ENCODE measurements at regions not wholly inside any gene's neighbourhood (a gene's known extent, or its start where the extent isn't known, plus 50 kb on each side); places are given as distances from the start of the nearest gene placed in this dataset.
"Not testable (repeated sequence)": the region's sequence is repeated elsewhere in the genome, so short reads cannot be mapped to it uniquely, and the experiment has no call there.

DNA sequence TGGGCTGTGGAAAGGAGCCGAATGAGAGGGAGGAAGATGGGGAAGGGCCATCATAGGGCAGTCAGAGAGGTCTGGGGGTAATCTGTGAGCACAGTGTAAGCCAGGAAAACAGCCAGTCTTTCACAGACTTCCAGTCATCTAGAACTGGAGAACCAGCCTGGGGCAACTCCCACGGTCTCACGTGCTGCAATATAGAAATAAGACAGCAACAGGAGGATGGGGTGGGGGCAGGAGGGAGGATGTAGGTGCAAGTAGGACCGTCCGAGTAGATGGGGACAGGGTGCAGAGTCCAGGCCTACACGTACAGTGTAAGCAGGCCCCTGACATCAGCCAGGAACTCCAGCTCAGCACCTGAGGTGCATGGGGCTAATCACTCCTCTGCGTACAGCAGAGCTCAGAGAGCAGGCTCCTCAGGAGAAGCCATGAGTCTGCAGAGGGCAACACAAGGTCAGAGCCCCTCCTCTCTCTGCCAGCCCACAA is 58.2 kb upstream of the TNFAIP3 start:
- no peak for DNase-seq
- no peaks in the 10 kb centered on the region for H3K36me3 ChIP-seq (replicated peaks; ENCODE audit: control insufficient read depth, insufficient read depth, low read length)
- no peak overlapping the region for H3K4me3 ChIP-seq (ENCODE audit: insufficient read depth, low read depth, low read length)
- H3K27me3 ChIP-seq (ENCODE audit: control insufficient read depth, insufficient read depth, low read length) = no peaks in the 10 kb centered on the region

DNA sequence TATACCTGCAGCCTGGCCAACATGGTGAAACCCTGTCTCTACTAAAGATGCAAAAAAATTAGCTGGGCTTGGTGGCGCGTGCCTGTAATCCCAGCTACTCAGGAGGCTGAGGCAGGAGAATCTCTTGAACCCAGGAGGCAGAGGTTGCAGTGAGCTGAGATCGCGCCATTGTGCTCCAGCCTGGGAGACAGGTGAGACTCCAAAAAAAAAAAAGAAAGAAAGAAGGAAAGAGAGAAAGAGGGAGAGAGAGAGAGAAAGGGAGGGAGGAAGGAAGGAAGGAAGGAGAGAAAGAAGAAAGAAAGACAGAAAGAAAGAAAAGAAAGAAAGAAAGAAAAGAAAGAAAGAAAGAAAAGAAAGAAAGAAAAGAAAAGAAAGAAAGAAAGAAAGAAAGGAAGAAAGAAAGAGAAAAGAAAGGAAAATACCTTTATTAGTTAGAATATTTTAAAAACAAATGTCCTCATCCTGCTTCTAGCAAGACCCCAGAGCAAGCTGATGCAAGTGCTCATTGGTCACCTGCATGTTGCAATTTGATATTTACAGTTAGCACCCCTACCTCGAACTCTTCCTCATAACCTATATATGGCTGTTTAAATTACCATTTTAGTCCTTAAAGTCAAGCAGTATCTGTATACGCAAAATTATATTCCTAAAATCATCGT is 57.0 kb upstream of the TNFAIP3 start:
- not testable (repeated sequence) for H3K4me3 ChIP-seq (ENCODE audit: insufficient read depth, low read depth, low read length); H3K27me3 ChIP-seq (ENCODE audit: control insufficient read depth, insufficient read depth, low read length); DNase-seq; H3K36me3 ChIP-seq (replicated peaks; ENCODE audit: control insufficient read depth, insufficient read depth, low read length)

DNA sequence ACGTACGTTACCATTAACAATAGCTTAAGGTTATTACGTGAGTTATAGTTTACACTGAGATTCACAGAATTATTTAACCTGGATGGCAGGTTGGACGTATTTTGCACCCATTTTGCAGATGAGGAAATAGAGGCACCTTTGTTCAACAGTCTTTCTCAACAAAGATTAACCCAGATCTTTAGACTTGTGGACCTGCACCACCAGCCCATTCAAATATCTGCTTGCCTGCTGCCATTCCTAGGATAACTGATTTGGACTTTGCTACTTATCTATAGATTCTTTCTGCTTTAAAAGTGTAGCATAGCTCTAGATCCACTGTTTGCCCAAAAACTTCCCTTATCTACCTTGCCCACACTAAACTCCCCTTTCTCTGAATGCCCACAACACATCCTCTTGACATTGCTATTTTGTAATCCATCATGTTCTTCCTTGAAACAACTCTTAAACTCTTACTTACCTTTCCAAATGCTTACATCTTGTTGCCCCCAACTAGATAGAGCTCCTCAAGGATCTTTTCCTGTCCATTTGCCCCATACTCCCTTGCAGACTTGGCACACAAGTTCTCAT is 56.4 kb upstream of the TNFAIP3 start:
- Histone ChIP-seq H3K4me3 (ENCODE audit: insufficient read depth, low read depth, low read length) (no peak overlapping the region), H3K27me3 (ENCODE audit: control insufficient read depth, insufficient read depth, low read length) (no peaks in the 10 kb centered on the region), H3K36me3 (replicated peaks; ENCODE audit: control insufficient read depth, insufficient read depth, low read length) (no peaks in the 10 kb centered on the region)
- DNase-seq = no peak

DNA sequence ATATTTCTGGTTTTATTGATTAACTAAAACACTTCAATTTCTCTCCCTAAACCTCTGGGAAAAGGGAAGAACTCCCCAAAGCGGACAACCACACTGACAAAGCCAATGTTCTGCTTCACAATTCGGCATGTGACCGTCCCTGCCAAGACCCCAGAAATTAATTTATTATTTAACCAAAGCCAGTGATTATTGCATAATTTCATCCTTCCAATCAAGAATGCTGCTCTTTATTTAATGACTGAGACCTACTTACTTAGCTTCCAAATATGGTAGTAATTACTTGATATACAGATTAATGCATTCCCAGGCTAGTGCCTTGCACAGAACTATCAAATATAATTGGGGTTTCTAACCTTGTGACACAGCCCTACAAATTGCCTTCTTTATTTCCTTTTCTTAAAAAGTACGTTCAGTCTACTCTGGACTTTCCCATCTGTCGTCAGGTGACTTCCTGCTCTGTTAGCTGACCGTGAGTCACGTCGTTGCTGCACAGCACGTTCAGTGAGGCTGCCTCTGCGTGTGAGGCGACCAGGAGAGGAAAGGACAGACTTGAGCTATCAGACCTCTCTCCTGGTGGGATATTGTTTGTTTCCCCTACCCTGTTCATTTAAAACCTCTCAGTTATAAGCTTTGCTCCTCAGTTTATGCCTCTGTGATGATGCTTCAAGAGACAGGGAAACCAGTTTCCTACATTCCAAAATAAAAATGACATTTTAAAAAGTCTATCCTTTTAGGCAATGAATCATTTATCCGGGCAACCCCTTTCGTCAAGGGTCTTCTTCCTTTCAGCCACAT is 55.7 kb upstream of the TNFAIP3 start:
- H3K27me3 ChIP-seq (ENCODE audit: control insufficient read depth, insufficient read depth, low read length) = no peaks in the 10 kb centered on the region
- H3K36me3 ChIP-seq (replicated peaks; ENCODE audit: control insufficient read depth, insufficient read depth, low read length) = no peaks in the 10 kb centered on the region
- DNase-seq = no peak
- no peak overlapping the region for H3K4me3 ChIP-seq (ENCODE audit: insufficient read depth, low read depth, low read length)

DNA sequence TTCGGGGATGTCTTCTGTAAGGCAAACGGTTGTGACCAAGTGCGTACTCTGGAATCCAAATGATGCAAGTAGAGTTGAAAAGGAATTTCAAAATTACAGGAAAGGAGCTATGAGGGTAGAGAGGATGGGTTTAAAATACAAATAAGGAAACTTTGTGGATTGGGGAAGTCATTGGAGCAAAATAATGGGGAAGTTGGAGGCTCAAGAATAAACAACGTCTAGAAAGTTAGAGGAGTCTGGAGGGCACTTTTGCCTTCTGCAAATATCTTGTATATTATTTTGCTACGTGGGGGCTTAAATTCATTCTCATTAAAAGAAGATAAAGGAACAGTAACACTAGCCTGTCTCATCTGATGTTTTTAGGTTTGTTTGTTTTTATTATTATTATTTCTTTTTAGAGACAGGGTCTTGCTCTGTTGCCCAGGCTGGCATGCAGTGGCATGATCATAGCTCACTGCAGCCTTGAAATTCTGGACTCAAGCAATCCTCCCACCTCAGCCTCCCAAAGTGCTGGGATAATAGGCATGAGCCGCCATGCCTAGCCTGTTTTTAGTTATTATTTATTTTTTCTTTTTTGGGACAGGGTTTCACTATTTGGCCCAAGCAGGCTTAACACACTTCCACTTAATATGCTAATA is 55.0 kb upstream of the TNFAIP3 start:
- H3K4me3 ChIP-seq (ENCODE audit: insufficient read depth, low read depth, low read length) = no peak overlapping the region
- no peaks in the 10 kb centered on the region for H3K36me3 ChIP-seq (replicated peaks; ENCODE audit: control insufficient read depth, insufficient read depth, low read length)
- no peak for DNase-seq
- no peaks in the 10 kb centered on the region for H3K27me3 ChIP-seq (ENCODE audit: control insufficient read depth, insufficient read depth, low read length)

GRCh38 chr6:137813308-137813970 is 53.6 kb upstream of the TNFAIP3 start:
- no peaks in the 10 kb centered on the region for H3K27me3 ChIP-seq (ENCODE audit: control insufficient read depth, insufficient read depth, low read length)

GRCh38 chr6:137814030-137814429 is 53.0 kb upstream of the TNFAIP3 start:
- H3K4me3 ChIP-seq (ENCODE audit: insufficient read depth, low read depth, low read length); DNase-seq; H3K36me3 ChIP-seq (replicated peaks; ENCODE audit: control insufficient read depth, insufficient read depth, low read length); H3K27me3 ChIP-seq (ENCODE audit: control insufficient read depth, insufficient read depth, low read length): not testable (repeated sequence)

More at GRCh38 chr6:137813308-137813970, 53.6 kb upstream of the TNFAIP3 start:
- no peak for DNase-seq
- Histone ChIP-seq H3K4me3 (ENCODE audit: insufficient read depth, low read depth, low read length) (no peak overlapping the region), H3K36me3 (replicated peaks; ENCODE audit: control insufficient read depth, insufficient read depth, low read length) (no peaks in the 10 kb centered on the region)

GRCh38 chr6:137815692-137816091 is 51.4 kb upstream of the TNFAIP3 start:
- Histone ChIP-seq H3K27me3 (ENCODE audit: control insufficient read depth, insufficient read depth, low read length) (no peaks in the 10 kb centered on the region), H3K4me3 (ENCODE audit: insufficient read depth, low read depth, low read length) (no peak overlapping the region), H3K36me3 (replicated peaks; ENCODE audit: control insufficient read depth, insufficient read depth, low read length) (no peaks in the 10 kb centered on the region)
- DNase-seq = no peak

DNA sequence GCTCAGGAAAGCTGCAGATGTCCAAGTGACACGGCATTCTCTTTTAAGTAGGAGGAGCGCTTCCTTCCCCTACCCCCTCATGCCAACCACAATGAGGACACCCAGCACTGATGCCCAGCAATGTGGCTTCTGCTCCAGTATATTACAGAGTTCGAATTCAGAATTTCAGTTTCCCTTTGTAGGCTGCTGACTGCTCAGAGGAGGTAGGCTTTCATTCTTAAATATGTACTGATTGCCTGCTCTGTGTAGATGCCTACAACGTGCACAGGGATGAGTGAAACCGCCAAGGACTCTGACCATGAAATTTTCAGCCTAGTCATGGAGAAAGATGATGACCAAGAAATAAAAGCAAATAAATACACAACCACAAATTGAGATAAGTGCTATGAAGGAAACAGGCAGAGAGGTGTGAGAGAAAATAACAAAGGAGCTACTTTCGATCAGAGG is 50.9 kb upstream of the TNFAIP3 start:
- Histone ChIP-seq H3K4me3 (ENCODE audit: insufficient read depth, low read depth, low read length) (no peak overlapping the region), H3K36me3 (replicated peaks; ENCODE audit: control insufficient read depth, insufficient read depth, low read length) (no peaks in the 10 kb centered on the region)
- no peak for DNase-seq

GRCh38 chr6:137816688-137817618 is 50.1 kb upstream of the TNFAIP3 start:
- Histone ChIP-seq H3K36me3 (replicated peaks; ENCODE audit: control insufficient read depth, insufficient read depth, low read length) (no peaks in the 10 kb centered on the region), H3K4me3 (ENCODE audit: insufficient read depth, low read depth, low read length) (no peak overlapping the region), H3K27me3 (ENCODE audit: control insufficient read depth, insufficient read depth, low read length) (no peaks in the 10 kb centered on the region)
- no peak for DNase-seq

More for the DNA sequence above, 50.9 kb upstream of the TNFAIP3 start:
- no peaks in the 10 kb centered on the region for H3K27me3 ChIP-seq (ENCODE audit: control insufficient read depth, insufficient read depth, low read length)
